Heart right ventricle (tissue), 16 donors: ENCODE measurements at regions not wholly inside any gene's neighbourhood (a gene's known extent, or its start where the extent isn't known, plus 50 kb on each side); places are given as distances from the start of the nearest gene placed in this dataset.

Source experiments
- ATAC-seq, 8 donors: fragments of 200-7000 bp; cut with Tn5 transposase; one replicate each; pipeline ENCODE4 v1.9.1; 2020; ENCODE audit warnings: mild to moderate bottlenecking in 8 of 8, moderate library complexity in 8 of 8, moderate number of reproducible peaks in 1 of 8
- DNase-seq, 2 donors: peaks; one replicate each; pipeline ENCODE4 v3.0.0-alpha.2; 2020
- H3K27ac ChIP-seq, 10 donors: fragments of 200-600 bp; sonication (generic) in 2 of 10; one replicate each; pipeline versions ENCODE4 v1.5.0 to v1.8.0; 2020 to 2022; ENCODE audit warnings: mild to moderate bottlenecking in 3 of 10
- H3K27me3 ChIP-seq, 7 donors: fragments of 200-600 bp; one replicate each; pipeline ENCODE4 v1.8.0; 2021 to 2022; ENCODE audit warnings: mild to moderate bottlenecking in 2 of 7
- H3K36me3 ChIP-seq, 9 donors: fragments of 200-600 bp; sonication (generic) in 1 of 9; one replicate each; pipeline versions ENCODE4 v1.5.0 to v1.8.0; 2020 to 2022; ENCODE audit warnings: mild to moderate bottlenecking in 2 of 9
- H3K4me1 ChIP-seq, 9 donors: fragments of 200-600 bp; sonication (generic) in 1 of 9; one replicate each; pipeline versions ENCODE4 v1.5.0 to v1.8.0; 2020 to 2022; ENCODE audit warnings: mild to moderate bottlenecking in 4 of 9
- H3K4me3 ChIP-seq, 10 donors: fragments of 200-600 bp; sonication (generic) in 2 of 10; one replicate each; pipeline versions ENCODE4 v1.5.0 to v1.8.0; 2020 to 2022; ENCODE audit warnings: mild to moderate bottlenecking in 7 of 10, moderate library complexity in 2 of 10
- H3K9me3 ChIP-seq, 11 donors: fragments of 200-600 bp in 10 of 11; sonication (generic) in 2 of 11; one replicate each; pipeline versions ENCODE4 v1.5.0 to v1.8.0; 2013 to 2022; ENCODE audit warnings: mild to moderate bottlenecking in 2 of 11, control low read depth in 1 of 11, moderate library complexity in 1 of 11
- CTCF ChIP-seq, 9 donors: fragments of 200-600 bp; sonication (generic) in 2 of 9; IDR thresholded peaks; one replicate each; pipeline versions ENCODE4 v1.5.0 to v1.8.0; 2021 to 2022; ENCODE audit warnings: antibody characterized with exemption in 9 of 9, mild to moderate bottlenecking in 5 of 9, moderate library complexity in 1 of 9
- WGBS, 2 donors: extraction: QIAGEN DNeasy Blood & Tissue Kit; methylation state at CpG; one replicate each; pipeline ENCODE4 v1.1.7; 2013; ENCODE audit warnings: inconsistent platforms in 1 of 2; 5-methylcytosine and 5-hydroxymethylcytosine counted together
- intact Hi-C, 10 donors: fragments of 100-400 bp; cut with DNase I; formaldehyde crosslinking; loops; one replicate each; pipeline versions ENCODE4 v1.11.1 to v1.14.2; 2022
- donor health status: Arrhythmogenic right ventricular cardiomyopathy.
- donor health status: ischemic (EF 13 %, LVEDD 7.1; RV severe dilation, severe dysfunction).
- donor health status: healthy with polysubstance abuse.
- donor health status: DM: no; HTN: yes; CAD: no.
- donor health status: DM: no; HTN: no; CAD: no.
- donor health status: ischemic (EF 25% LVEDD 6.9; RV normal size, moderate dysfunction).
- donor health status: ischemic (EF 25% LVEDD 5.7; RV mildly dilated, moderate dysfunction).
- donor health status: healthy.
- donor health status: DM: yes; HTN: yes; CAD: no.
- donor health status: Ischemic cardiomyopathy.
- donor health status: ischemic (EF 35%, LVEDD 5.7; RV mildly dilated, moderate dysfunction).
- donor health status: nonischemic (EF 11% LVEDD 7.7; RV severe dilation, severe dysfunction).
- donor health status: DM: yes; HTN: yes; CAD: no.
- donor health status: PGD.
- donor health status: ischemic (EF 29% LVEDD 5.4; RV normal size, mild dysfunction).
- donor health status: nonischemic (EF 23%, LVEDD 6.1; RV moderate dilation, normal function).

DNA sequence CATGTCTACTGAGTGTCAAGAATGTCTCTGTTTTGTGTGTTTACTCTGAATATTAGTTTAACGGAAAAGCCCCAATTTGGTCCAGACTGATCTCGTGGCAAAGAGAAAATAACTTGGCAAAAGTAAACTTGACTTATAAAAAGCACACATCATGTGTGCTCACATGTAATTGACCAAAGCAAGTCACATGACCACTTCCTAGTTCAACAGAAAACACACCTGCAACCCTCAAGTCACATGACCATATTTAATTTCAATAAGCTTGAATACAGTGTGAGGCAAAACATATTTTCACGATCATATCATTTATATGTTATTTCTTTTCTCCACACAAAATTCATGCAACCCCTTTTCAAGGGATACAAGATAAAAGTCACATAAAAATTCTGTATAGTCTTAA lies 662.4 kb downstream of the SLITRK1 start:
- Histone ChIP-seq H3K27ac (no peak overlapping the region), H3K36me3 (no peaks in the 10 kb centered on the region), H3K9me3 (peaks cover 0 to 7% (median 0%) of the 10 kb centered on the region in 11 donors), H3K4me1 (no peaks in the 10 kb centered on the region), H3K27me3 (no peaks in the 10 kb centered on the region), H3K4me3 (no peak overlapping the region)
- no peak for DNase-seq
- 85 to 91% methylated on average over 3 of the region's 3 CpGs for WGBS, 2 donors
- no peak for ATAC-seq
- intact Hi-C loops: no loop called here
- TF ChIP-seq CTCF (IDR thresholded peaks at IDR 0.05): no peak

GRCh38 chr13:83216479-83217245 lies 665.6 kb downstream of the SLITRK1 start:
- intact Hi-C loops: no loop called here
- 63 to 73% methylated on average over 1 of the region's 1 CpG for WGBS, 2 donors
- Histone ChIP-seq H3K27ac (no peak overlapping the region), H3K4me3 (no peak overlapping the region), H3K36me3 (no peaks in the 10 kb centered on the region), H3K27me3 (no peaks in the 10 kb centered on the region), H3K4me1 (no peaks in the 10 kb centered on the region), H3K9me3 (peaks cover 0 to 29% (median 8%) of the 10 kb centered on the region in 11 donors)
- ATAC-seq (no peak), DNase-seq (no peak)
- TF ChIP-seq CTCF (IDR thresholded peaks at IDR 0.05): no peak

GRCh38 chr13:83215627-83216026 lies 666.6 kb downstream of the SLITRK1 start:
- WGBS, 2 donors: 82 to 90% methylated on average over 1 of the region's 1 CpG
- ATAC-seq (no peak), DNase-seq (no peak)
- Histone ChIP-seq H3K9me3 (peaks cover 0 to 35% (median 10%) of the 10 kb centered on the region in 11 donors), H3K4me3 (no peak overlapping the region), H3K27ac (no peak overlapping the region), H3K4me1 (no peaks in the 10 kb centered on the region), H3K27me3 (no peaks in the 10 kb centered on the region), H3K36me3 (no peaks in the 10 kb centered on the region)
- TF ChIP-seq CTCF (IDR thresholded peaks at IDR 0.05): no peak
- intact Hi-C loops: no loop called here

- TF ChIP-seq CTCF (IDR thresholded peaks at IDR 0.05): no peak
- Histone ChIP-seq H3K27me3 (no peaks in the 10 kb centered on the region), H3K36me3 (no peaks in the 10 kb centered on the region), H3K4me1 (no peaks in the 10 kb centered on the region), H3K27ac (no peak overlapping the region), H3K9me3 (peaks cover 0 to 46% (median 18%) of the 10 kb centered on the region in 11 donors), H3K4me3 (no peak overlapping the region)
- 31 to 35% methylated on average over 1 of the region's 1 CpG for WGBS, 2 donors
- intact Hi-C loops: no loop called here
- no peak for DNase-seq
- ATAC-seq: no peak
These were observed 667.8 kb downstream of the SLITRK1 start for GRCh38 chr13:83214452-83214851.
